CD4-positive, alpha-beta T cell treated with Interleukin-12 subunit alpha and Interleukin-12 subunit beta, for 1 hour (primary cell): ENCODE measurements at regions not wholly inside any gene's neighbourhood (a gene's known extent, or its start where the extent isn't known, plus 50 kb on each side); places are given as distances from the start of the nearest gene placed in this dataset.
"Not testable (repeated sequence)": the region's sequence is repeated elsewhere in the genome, so short reads cannot be mapped to it uniquely, and the experiment has no call there.

ENCODE experiments used
- DNase-seq: peaks from one replicate; pipeline ENCODE4 v3.0.0-alpha.2; 2020

DNA sequence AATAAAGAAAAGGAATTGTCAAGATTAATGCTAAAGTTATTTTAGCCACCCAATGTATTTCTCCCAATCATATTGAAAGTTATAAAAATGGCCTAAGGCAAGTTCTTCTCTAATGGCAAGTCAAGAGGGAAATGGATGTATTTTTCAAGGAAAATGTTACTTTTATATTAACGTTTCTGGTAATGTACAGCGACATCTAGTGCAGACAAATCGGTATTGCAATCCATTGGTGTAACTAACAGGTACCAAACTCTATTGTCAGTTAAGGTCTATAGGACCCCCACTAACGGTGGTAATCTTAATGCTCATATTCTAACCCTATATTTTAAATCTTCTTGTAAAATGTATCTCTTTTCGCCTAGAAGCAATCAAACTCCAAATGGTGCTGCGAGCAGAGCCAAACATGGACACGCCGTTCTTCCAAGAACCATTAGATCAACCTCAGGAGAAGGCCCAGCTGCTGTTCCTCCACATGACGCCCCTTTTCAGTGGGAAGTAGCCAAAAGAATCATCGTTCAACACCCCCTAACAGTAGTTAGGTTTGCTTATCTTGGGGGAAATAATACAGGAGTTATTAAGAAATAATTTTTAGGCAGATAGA is 98.5 kb upstream of the PABPC3 start:
- peak; percentile 38 for DNase-seq

DNA sequence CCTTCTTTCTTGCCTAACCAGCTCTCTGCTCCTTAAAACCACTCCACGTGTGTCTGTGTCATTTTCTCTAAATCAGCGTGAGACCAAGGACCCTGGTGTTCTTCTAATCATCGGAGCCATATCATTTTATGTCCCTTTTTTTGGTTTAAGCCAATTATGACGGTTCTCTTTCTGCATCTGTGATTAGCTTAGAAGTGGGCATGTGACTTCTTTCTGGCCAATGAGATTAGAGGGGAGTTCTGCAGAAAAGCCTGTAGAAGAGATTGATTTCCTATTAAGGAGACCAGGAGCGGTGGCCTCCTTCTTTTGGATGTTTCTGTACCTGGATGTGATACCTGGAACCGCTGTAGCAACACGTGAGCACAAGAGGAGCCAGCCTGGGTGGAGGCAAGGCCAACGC is 97.5 kb upstream of the PABPC3 start:
- no peak for DNase-seq

DNA sequence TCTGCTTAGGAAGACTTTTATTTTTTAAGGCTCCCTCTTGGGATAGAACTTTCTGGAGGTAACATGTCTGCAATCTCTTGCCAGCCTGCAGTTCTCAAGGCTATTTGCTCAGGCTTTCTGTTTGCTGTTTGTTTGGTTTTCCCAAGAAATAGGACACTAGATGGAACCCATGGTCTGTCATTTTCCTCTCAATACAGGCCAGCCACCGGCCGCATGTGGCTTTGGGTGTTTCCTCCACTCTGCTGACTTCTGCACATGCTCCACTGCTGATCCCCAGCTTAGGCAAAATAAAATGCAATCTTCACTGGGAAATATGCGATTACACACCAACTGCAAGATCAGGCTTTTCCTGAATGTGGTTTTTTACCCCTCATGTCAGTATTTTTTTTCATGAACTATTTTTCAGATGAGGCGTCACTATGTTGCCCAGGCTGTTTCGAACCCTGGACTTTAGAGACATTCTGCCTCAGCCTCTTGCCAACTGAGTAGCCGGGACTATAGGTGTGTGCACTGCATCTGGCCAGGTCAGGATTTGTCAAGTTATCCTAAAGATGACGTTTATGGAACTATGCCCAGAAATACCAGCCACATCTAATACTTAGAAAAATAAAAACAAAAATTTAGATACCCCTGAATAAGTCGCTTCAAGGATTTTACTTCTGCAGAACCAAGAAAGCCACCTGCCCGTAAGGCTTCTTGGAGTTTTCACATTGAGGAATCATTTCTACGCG is 94.3 kb upstream of the PABPC3 start:
- DNase-seq: no peak

DNA sequence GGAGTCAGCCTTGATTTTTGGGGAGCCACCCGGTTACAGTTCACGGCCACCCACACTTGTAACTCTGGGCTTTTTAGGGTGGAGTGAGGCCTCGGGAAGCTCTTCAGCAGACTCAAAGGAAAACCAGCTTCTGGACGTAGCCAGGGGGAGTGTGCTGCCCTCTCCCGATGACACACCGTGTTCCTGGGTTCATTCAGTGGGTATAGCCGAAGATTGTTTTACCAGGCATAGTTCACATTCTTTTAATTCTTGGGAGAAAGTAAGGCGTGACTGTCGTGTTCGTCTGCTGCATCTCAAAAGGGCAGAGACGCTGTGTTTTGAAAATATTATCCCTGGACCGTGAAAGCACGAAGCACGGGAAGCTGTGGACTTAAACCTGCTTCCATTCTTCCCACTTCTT is 93.6 kb upstream of the PABPC3 start:
- DNase-seq: not testable (repeated sequence)

DNA sequence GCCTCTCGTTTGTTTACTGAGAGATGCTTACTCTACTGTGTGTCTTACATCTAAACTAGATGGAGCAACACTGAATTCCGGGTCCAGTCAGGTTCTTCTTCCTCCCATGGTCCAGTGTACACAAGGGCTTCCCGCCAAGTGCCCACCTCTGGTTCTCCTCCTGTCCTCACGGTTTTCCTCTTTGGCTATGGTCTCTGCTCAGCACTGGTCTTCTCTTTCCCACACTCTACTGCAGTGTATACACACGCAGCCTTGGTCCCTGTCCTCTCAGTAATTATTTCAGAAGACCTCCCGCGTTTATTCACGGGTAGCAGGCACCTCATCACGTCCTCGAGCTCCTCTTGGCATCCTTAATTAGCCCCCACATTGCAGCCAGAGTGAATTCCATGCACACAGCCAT is 91.4 kb upstream of the PABPC3 start:
- not testable (repeated sequence) for DNase-seq

DNA sequence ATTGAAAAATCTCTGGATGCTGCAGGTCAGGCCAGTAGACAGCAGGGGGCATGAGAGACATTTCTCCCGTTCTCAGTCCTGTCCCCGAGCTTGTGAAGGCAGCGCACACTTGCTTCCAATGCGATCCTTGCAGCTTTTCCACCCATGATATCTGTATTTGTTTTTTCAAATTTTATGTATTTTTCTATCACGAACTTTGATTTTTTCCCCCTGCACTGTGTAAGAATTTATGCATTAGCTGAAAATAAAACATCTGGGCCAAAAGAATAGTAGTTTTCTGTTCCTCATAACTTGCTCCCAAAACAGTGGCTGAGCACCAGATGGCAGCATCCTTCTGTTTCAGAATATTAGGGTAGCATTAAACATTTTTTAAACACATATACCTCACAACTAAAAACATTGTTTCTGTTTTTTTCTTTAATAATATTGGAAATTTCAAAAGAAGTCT is 90.9 kb upstream of the PABPC3 start:
- not testable (repeated sequence) for DNase-seq

DNA sequence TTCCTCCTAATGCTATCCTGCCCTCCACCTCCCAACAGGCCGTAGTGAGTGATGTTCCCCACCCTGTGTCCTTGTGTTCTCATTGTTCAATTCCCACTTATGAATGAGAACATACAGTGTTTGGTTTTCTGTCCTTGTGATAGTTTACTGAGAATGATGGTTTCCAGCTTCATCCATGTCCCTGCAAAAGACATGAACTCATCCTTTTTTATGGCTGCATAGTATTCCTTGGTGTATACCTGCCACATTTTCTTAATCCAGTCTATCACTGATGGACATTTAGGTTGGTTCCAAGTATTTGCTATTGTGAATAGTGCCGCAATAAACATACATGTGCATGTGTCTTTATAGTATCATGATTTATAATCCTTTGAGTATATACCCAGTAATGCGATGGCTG is 88.5 kb upstream of the PABPC3 start:
- DNase-seq: not testable (repeated sequence)

DNA sequence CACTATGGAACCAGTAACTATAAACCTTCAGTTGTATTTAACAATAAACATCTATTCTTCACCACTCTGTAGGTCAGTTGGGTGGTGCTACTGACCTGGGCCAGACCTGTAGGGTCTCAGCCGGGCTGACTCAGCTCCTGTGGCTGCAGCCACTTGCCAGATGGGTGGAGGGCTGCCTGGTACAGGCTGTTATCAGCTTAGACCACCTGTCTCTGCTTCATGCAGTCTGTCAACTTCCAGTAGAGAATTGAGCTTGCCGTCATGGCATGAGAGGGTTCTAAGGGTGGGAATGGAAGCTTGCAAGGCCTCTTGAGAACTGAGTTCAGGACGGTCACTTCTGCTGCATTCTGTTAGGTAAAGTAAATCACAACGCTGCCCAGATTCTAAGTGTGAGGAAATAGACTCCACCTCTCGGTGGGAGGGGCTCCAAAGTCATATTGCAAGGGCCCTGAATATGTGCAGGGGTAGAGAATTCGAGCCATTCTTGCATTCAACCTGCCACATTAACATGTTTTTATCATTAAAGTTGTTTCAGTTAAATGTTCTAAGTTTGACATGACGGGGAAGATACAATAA is 81.5 kb upstream of the PABPC3 start:
- not testable (repeated sequence) for DNase-seq

DNA sequence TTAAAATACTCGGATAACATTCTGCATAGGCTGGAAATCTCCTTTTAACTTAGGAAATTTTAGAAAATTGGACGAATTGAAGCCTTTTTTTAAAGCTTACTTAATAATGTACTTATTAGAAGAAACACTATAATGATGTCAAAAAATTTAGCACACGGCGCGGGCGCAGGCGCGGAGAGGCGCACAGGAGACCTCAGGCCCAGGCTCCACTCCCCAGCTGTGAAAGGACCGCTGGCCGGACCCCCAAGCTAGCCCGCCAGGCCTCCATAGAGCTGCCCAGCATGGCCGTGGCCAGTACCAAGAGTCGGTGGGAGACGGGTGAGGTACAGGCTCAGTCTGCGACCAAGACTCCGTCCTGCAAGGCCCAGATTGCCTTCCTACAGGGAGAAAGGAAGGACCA is 78.8 kb upstream of the PABPC3 start:
- DNase-seq: not testable (repeated sequence)

DNA sequence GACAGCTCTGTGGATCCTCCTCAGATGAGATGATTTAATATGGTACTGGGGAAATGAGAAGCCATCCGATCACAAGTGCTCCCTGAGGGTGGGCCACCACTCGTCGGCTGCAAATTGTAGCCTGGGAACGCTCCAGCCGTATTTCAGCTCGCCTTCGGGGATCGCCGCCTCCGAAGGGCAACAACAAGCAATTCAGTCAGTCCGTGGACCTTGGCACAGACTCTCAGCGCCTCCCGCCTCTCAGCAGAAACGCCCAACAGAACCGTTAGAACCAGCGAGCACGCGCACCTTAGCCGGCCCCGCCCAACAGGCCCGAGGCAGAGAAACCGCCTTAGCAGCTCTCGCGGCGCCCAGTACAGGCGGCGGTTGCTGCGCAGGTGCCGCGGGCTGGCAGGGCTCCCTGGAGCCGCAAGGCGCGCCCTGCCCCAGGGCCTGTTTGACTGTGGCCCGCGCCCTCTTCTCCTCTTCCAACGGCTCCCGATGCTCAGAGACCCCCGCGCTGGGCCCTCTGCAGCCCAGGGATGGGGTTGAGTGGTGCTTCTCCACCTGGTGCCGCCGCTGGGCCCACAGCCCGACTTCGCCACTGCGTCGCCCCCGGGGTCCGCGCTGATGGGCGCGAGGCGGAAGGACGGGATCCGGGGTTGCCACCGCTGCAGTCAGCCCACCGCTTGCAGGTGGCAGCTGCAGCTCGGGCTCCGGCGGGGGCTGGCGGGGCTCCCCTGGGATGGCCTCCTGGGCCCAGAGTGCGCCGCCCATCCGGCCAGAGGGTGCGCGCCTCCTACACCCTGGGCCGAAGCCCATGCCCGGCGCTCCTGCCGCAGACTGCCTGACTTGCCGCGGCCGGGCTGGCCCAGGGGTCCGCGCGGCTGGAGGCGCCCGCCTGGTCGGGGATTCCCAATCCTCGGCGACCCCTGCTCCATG is 77.9 kb upstream of the PABPC3 start:
- DNase-seq: not testable (repeated sequence)

DNA sequence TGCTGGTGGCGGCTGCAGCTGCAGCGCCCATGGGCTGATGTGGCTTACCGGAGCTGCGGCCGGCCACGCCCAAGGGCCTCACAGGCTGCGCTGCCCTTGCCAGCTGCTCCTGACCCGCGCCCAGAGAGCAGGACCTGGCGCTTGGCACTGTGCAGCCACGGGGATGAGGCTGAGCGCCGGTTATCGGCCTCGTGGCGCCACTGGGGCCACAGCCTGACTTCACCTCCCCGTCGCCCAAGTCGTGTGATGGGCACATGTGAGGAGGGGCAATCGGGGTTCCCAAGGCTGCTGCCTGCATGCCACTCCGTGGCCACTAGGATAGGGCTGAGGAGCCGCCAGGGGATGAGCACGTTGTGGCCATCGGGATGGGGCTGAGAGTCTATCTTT is 77.2 kb upstream of the PABPC3 start:
- DNase-seq: no peak

DNA sequence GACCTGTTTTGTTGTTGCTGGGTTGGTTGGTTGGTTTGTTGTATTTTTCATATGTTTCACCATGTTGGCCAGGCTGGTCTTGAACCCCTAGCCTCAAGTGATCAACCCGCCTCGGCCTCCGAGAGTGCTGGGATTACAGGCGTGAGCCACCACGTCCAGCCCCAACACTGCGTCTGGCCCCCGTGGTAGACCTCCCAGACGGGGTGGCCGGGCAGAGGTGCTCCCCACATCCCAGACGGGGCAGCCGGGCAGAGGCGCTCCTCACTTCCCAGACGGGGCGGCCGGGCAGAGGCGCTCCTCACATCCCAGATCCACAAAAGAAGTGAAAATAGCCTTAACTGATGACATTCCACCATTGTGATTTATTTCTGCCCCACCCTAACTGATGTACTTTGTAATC is 76.2 kb upstream of the PABPC3 start:
- DNase-seq: not testable (repeated sequence)

DNA sequence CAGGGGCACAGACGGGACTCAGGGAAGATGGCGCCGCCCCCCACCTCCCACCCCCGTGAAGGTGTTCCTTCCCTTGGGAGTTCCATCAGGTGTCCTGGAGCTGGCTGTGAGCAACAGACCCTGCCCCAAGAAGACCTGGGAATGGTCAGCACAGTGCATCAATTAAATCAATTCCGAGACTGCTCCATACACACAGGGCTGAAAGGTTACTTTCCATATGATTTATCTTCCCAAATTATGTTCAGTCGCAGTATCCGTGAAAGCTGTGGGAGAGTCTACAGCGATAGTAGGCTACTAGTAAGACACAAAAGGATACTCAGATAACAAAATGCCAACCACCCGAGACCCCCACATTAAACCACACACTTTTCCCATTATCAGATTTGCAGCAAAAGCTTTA is 71.8 kb upstream of the PABPC3 start:
- no peak for DNase-seq

DNA sequence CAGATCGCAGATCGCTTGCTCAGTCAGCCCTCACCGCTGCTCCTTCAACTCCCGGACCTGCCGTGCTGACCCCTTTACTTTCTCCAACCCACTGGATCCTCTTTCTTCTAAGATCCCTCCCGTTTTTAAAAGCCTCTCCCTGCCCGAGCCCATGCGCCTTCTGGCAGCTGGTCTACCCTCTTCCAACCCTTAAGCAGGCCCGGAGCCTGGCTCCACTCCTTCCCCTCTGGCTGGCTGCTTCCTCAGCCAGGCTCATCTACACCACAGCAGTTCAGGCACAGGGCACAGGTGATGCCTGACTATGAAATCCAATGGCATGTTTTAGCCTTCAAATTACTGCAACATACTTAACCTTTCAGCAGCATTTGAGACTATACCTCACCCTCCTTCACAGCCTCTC is 63.8 kb upstream of the PABPC3 start:
- no peak for DNase-seq

DNA sequence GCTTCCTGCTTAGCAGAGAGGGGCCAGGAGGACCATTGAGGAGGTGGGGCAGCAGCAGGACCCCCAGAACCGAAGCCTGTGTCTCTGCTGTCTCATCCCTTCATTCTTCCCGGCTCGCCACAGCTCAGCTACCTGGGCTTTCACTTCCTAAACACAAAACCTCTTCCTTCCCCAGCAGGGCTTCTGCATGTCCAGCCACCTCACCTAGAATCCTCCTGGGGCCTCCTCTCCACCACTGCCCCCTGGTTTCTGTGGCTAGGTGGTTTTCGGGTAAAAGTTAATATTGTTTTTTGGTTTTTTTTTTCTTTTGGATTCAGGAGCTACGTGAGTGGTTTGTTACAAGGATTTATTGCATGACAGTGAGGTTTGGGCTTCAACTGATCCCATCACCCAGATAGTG is 61.8 kb upstream of the PABPC3 start:
- no peak for DNase-seq

DNA sequence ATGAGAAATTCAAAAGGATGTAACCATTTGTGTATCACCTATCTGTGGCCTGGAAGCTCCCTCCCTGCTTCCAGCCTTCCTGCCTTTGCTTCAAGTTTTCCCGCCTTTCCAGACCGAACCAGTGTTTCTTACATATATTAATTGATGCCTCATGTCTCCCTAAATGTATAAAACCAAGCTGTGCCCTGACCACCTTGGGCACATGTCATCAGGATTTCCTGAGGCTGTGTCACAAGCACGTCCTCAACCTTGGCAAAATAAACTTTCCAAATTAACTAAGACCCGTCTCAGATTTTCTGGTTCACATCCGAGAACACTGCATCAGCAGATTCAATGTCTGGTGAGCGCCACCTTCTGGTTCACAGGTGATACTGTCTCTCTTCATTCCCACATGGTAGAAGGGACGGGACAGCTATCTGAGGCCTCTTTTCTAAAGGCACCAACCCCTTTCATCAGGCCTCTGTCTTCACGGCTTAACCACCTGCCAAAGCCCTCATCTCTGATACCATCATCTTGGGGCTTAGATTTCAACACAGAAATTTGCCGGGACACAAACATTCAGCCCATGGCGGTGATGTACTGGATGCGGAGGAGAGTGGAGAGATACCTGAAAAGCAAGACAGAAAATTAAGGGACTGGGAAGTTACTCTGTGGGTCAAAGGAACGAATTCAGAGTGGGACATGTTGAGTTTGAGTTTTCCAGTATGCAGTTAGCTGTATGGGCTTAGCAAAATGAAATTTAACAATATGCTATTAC is 58.7 kb upstream of the PABPC3 start:
- peak; percentile 45 for DNase-seq

DNA sequence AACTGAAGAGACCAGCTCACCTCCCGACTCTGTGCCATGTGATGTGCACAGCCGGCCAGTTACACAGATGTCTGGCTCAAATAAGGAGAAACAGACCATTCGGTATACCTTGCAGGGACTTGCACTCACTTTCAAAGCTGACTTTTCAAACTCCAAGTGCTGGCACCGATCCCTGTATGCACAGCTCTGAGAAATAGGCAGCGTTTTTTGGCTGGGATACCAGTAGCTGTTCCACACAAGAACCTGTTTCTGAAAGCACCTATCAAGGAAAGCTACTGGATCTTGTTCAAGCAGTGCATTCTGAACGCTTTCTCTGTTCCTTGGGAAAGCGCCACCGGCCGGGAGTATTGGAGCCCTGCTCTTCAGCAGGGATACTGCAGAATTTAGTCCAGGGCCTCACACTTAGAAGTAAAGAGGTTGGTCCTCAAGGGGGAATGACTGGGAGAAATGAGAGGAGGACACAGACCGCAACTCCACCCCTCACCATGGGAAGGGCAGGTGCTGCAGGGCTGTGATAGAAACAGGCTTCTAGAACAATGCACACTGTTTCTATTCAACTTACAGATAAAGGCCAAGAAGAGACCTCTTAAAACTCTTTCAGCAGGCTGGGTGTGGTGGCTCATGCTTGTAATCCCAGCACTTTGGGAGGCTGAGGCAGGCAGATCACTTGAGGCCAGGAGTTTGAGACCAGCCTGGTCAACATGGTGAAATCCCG is 53.6 kb upstream of the PABPC3 start:
- DNase-seq: no peak

DNA sequence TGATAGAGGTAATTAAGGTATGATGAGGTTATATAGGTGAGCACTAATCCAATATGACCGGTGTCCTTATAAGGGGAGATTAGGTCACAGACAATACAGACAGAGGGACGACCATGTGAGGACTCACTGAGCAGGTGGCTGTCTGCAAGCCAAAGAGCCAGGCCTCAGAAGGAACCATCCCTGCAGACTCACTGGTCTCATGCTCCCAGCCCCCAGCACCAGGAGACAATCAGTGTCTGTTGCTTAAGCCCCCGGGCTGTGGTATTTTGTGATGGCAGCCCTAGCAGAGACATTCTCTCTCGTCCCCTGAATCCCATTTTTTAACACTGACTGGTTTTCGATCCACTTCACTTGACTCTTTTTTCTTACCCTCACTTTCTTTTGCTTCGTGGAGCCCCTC is 51.9 kb upstream of the PABPC3 start:
- no peak for DNase-seq
